ENCODE measurements at regions not wholly inside any gene's neighbourhood (a gene's known extent, or its start where the extent isn't known, plus 50 kb on each side); places are given as distances from the start of the nearest gene placed in this dataset.

DNA sequence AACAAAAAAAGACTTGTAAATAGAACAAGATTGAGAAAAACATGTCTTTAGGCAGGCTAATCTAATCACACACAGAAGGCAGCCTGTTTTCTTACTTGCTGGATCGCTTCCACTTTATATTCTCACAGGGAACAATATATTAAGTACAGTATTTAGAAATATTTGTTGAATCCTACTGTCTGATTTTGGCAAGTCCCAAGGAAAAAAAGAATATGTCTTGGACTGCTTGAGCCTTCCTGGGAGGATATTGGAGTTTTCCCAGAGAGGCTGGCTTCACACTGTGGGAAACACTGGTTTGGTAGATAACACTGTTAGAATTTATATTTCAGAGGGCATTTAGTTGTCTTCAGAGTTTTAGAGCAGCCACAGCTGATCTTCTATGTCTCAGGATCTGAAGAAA is 229.7 kb downstream of the PRL start:
- H3K36me3 ChIP-seq (ENCODE audit: control insufficient read depth, insufficient read depth, low read length), result no peaks in the 10 kb centered on the region
- Mint-ChIP-seq H3K9me3 (no peaks in the 10 kb centered on the region), H3K27ac (no peak overlapping the region), H3K27me3 (ENCODE audit: low read depth in 2 of 2) (no peaks in the 10 kb centered on the region), H3K36me3 (no peaks in the 10 kb centered on the region), H3K4me1 (peaks cover 11 to 12% of the 10 kb centered on the region in 2 donors), H3K4me3 (no peak overlapping the region)
- H3K27ac ChIP-seq (ENCODE audit: low read length), result no peak overlapping the region
- peaks cover 13% of the 10 kb centered on the region for H3K4me1 ChIP-seq (ENCODE audit: control insufficient read depth, insufficient read depth, low read length)
- DNase-seq, result no peak
- TF ChIP-seq, protein P1, sequence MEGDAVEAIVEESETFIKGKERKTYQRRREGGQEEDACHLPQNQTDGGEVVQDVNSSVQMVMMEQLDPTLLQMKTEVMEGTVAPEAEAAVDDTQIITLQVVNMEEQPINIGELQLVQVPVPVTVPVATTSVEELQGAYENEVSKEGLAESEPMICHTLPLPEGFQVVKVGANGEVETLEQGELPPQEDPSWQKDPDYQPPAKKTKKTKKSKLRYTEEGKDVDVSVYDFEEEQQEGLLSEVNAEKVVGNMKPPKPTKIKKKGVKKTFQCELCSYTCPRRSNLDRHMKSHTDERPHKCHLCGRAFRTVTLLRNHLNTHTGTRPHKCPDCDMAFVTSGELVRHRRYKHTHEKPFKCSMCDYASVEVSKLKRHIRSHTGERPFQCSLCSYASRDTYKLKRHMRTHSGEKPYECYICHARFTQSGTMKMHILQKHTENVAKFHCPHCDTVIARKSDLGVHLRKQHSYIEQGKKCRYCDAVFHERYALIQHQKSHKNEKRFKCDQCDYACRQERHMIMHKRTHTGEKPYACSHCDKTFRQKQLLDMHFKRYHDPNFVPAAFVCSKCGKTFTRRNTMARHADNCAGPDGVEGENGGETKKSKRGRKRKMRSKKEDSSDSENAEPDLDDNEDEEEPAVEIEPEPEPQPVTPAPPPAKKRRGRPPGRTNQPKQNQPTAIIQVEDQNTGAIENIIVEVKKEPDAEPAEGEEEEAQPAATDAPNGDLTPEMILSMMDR (IDR thresholded peaks at IDR 0.05), result no peak
- no peak overlapping the region for H3K4me3 ChIP-seq (ENCODE audit: low read length)
- H3K9me3 ChIP-seq (ENCODE audit: control insufficient read depth, insufficient read depth, low read length), result no peaks in the 10 kb centered on the region
- H3K27me3 ChIP-seq (ENCODE audit: control insufficient read depth, insufficient read depth, low read length), result no peaks in the 10 kb centered on the region
- intact Hi-C loops (cut with micrococcal nuclease), result loop anchor here (10.0 kb wide), 1 partner anchor 142 kb away; no protein-coding TSS in a partner anchor
- ATAC-seq, result no peak
- no CpG with 5 or more reads among the region's 1 CpG for WGBS (ENCODE audit: insufficient coverage)

DNA sequence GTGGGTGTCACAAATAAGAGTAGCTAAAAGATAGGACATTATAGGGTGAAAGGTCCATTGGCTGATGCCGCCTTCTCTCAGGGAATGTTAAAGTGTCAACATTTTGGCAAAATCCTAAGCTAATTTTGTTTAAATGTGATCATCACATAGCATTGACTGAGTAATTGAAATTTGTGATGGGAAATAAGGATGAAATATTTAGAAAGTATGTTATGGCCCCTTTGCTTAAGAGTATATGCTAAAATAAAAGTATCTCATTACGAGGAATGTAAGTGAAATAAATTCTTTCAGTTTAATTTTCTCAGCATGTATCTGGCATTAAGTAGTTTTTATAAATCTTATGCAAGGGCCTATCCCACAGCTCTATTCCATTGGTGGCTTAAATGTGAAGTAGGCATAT is 229.2 kb downstream of the PRL start:
- DNase-seq (no peak), ATAC-seq (no peak)
- H3K36me3 ChIP-seq (ENCODE audit: control insufficient read depth, insufficient read depth, low read length), result no peaks in the 10 kb centered on the region
- peaks cover 6 to 9% of the 10 kb centered on the region in 2 donors for H3K4me1 Mint-ChIP-seq
- no peaks in the 10 kb centered on the region for H3K36me3 Mint-ChIP-seq
- WGBS (ENCODE audit: insufficient coverage), result 100% methylated on average over 1 of the region's 2 CpGs
- H3K4me3 ChIP-seq (ENCODE audit: low read length), result no peak overlapping the region
- no peaks in the 10 kb centered on the region for H3K27me3 Mint-ChIP-seq (ENCODE audit: low read depth in 2 of 2)
- no peaks in the 10 kb centered on the region for H3K9me3 ChIP-seq (ENCODE audit: control insufficient read depth, insufficient read depth, low read length)
- H3K9me3 Mint-ChIP-seq, result no peaks in the 10 kb centered on the region
- H3K4me1 ChIP-seq (ENCODE audit: control insufficient read depth, insufficient read depth, low read length), result peaks cover 12% of the 10 kb centered on the region
- no peak overlapping the region for H3K4me3 Mint-ChIP-seq
- intact Hi-C loops (cut with micrococcal nuclease), result loop anchor here (10.0 kb wide), 1 partner anchor 143 kb away; no protein-coding TSS in a partner anchor
- no peaks in the 10 kb centered on the region for H3K27me3 ChIP-seq (ENCODE audit: control insufficient read depth, insufficient read depth, low read length)
- no peak overlapping the region for H3K27ac Mint-ChIP-seq
- no peak overlapping the region for H3K27ac ChIP-seq (ENCODE audit: low read length)
- TF ChIP-seq, protein P1 (IDR thresholded peaks at IDR 0.05), result no peak

DNA sequence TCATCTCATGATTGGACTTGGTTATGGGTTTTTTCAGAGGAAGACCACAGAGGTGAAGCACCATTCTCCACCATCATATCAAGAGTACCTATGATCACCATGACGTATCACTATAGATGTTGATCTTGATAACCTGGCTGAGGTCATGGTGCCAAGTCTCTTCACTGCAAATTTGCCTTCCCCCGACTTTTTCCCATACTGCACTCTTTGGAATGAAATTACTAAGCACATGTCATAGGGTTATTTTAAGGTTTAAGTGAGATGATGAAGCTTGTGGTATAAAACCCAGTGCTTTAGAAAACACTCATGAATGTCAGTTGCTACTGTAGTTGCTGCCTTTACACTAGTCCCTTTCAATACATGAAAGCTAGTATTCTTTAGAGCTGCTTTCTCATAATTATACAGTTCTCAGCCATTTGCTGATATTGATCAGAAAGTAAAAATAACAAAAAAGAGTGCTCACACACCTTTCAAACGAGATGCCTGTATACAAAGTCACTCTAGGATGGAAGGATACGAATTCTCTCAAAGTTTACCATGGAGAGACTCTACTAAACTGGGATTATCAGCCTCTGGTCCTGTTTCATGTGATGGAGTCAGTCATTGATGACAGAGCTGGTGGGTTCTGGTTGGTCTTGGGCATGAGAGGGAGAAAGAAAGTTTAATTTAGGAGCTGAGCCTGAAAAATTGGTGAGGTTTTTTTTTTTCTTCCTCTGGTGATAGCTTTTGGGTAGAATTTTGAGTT is 228.1 kb downstream of the PRL start:
- Mint-ChIP-seq H3K4me3 (no peak overlapping the region), H3K27ac (no peak overlapping the region), H3K27me3 (ENCODE audit: low read depth in 2 of 2) (no peaks in the 10 kb centered on the region), H3K4me1 (no peaks in the 10 kb centered on the region), H3K36me3 (no peaks in the 10 kb centered on the region), H3K9me3 (no peaks in the 10 kb centered on the region)
- DNase-seq (no peak), ATAC-seq (no peak)
- H3K4me1 ChIP-seq (ENCODE audit: control insufficient read depth, insufficient read depth, low read length), result peaks cover 1% of the 10 kb centered on the region
- no peaks in the 10 kb centered on the region for H3K9me3 ChIP-seq (ENCODE audit: control insufficient read depth, insufficient read depth, low read length)
- TF ChIP-seq, protein P1 (IDR thresholded peaks at IDR 0.05), result no peak
- 65% methylated on average over 3 of the region's 4 CpGs for WGBS (ENCODE audit: insufficient coverage)
- no peak overlapping the region for H3K27ac ChIP-seq (ENCODE audit: low read length)
- H3K36me3 ChIP-seq (ENCODE audit: control insufficient read depth, insufficient read depth, low read length), result no peaks in the 10 kb centered on the region
- intact Hi-C loops (cut with micrococcal nuclease), result loop anchor here (10.0 kb wide), 1 partner anchor 144 kb away; no protein-coding TSS in a partner anchor
- no peaks in the 10 kb centered on the region for H3K27me3 ChIP-seq (ENCODE audit: control insufficient read depth, insufficient read depth, low read length)
- H3K4me3 ChIP-seq (ENCODE audit: low read length), result no peak overlapping the region
